Smooth muscle cell (in vitro differentiated cells): ENCODE measurements at regions not wholly inside any gene's neighbourhood (a gene's known extent, or its start where the extent isn't known, plus 50 kb on each side); places are given as distances from the start of the nearest gene placed in this dataset.

ENCODE experiments used
- DNase-seq: peaks from one replicate; lab custom pipeline; 2025; ENCODE audit not compliant: unreplicated experiment; lab: John Stamatoyannopoulos, UW
- H2AFZ ChIP-seq: fragments of 200-600 bp; sonication (generic); 2 replicates; pipeline ENCODE4 v1.6.0; 2016; ENCODE audit warnings: antibody characterized with exemption, low read depth, mild to moderate bottlenecking
- H3F3A ChIP-seq: fragments of 200-600 bp; sonication (generic); 2 replicates; pipeline ENCODE4 v1.6.0; 2017; ENCODE audit warnings: antibody characterized with exemption, low read depth
- H3K27ac ChIP-seq: fragments of 200-600 bp; sonication (generic); 2 replicates; pipeline ENCODE4 v1.5.1; 2016; ENCODE audit warnings: low read depth, mild to moderate bottlenecking
- H3K27me3 ChIP-seq: fragments of 200-600 bp; sonication (generic); 2 replicates; pipeline ENCODE4 v1.6.1; 2016; ENCODE audit warnings: low read depth, mild to moderate bottlenecking
- H3K36me3 ChIP-seq: fragments of 200-600 bp; sonication (generic); 2 replicates; pipeline ENCODE4 v1.5.1; 2016; ENCODE audit warnings: low read depth
- H3K4me1 ChIP-seq: fragments of 200-600 bp; sonication (generic); 2 replicates; pipeline ENCODE4 v1.5.1; 2016; ENCODE audit warnings: low read depth
- H3K4me2 ChIP-seq: fragments of 200-600 bp; sonication (generic); 2 replicates; pipeline ENCODE4 v1.6.0; 2016; ENCODE audit warnings: mild to moderate bottlenecking
- H3K4me3 ChIP-seq: fragments of 200-600 bp; sonication (generic); 2 replicates; pipeline ENCODE4 v1.5.1; 2016; ENCODE audit warnings: mild to moderate bottlenecking
- H3K79me2 ChIP-seq: fragments of 200-600 bp; sonication (generic); 2 replicates; pipeline ENCODE4 v1.6.0; 2016; ENCODE audit warnings: low read depth, mild to moderate bottlenecking
- H3K9ac ChIP-seq: fragments of 200-600 bp; sonication (generic); 2 replicates; pipeline ENCODE4 v1.6.0; 2016; ENCODE audit warnings: low read depth
- H3K9me3 ChIP-seq: fragments of 200-600 bp; sonication (generic); replicated peaks from 2 replicates; pipeline ENCODE4 v1.5.1; 2016; ENCODE audit warnings: low read depth
- H4K20me1 ChIP-seq: fragments of 200-600 bp; sonication (generic); 2 replicates; pipeline ENCODE4 v1.6.0; 2016; ENCODE audit warnings: low read depth
- CTCF ChIP-seq: fragments of 200-600 bp; sonication (generic); IDR thresholded peaks from 2 replicates; pipeline ENCODE4 v1.5.1; 2017; ENCODE audit warnings: borderline replicate concordance, mild to moderate bottlenecking, antibody characterized with exemption; ENCODE audit not compliant: insufficient read depth, poor library complexity, severe bottlenecking
- WGBS: methylation state at CpG from one replicate; pipeline ENCODE4 v1.1.7; 2016; ENCODE audit warnings: low lambda C conversion rate; 5-methylcytosine and 5-hydroxymethylcytosine counted together

DNA sequence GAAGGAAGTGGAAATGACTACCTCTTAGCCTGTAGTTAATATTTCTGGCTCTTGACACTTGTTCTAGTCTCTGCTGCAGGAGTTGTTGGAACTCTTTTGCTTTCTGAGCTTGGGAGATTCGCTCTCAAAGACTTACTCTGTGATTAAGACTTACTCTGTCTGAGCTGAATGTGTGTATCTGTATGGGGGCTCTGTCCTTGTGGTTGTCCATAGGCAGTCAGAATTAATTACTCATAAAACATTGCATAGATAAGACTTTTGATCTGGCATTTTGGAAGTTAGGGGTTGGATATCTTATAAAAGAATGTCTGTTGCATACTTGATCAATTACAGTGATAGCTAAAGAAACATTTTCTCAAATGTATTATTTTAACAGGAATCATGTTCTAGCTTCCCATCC is 199.2 kb upstream of the KIAA1217 start:
- H3K36me3 ChIP-seq = no peaks in the 10 kb centered on the region
- no peak overlapping the region for H3K4me3 ChIP-seq
- no peak overlapping the region for H2AFZ ChIP-seq
- peak overlapping the region; percentile 51 for H3K4me2 ChIP-seq
- DNase-seq = no peak
- no peaks in the 10 kb centered on the region for H3F3A ChIP-seq
- H3K27ac ChIP-seq = peak overlapping the region; percentile 79
- H3K9me3 ChIP-seq = no peaks in the 10 kb centered on the region
- TF ChIP-seq CTCF = no peak
- no peaks in the 10 kb centered on the region for H4K20me1 ChIP-seq
- WGBS = 65% methylated on average over 1 of the region's 1 CpG
- H3K9ac ChIP-seq = no peak overlapping the region
- H3K4me1 ChIP-seq = peaks cover 16% of the 10 kb centered on the region
- no peaks in the 10 kb centered on the region for H3K79me2 ChIP-seq
- H3K27me3 ChIP-seq = no peaks in the 10 kb centered on the region

GRCh38 chr10:24010436-24010970 is 198.4 kb upstream of the KIAA1217 start:
- no peak for TF ChIP-seq CTCF
- Histone ChIP-seq H3K27me3 (no peaks in the 10 kb centered on the region), H3K4me2 (no peak overlapping the region), H3F3A (no peaks in the 10 kb centered on the region), H3K9ac (no peak overlapping the region), H4K20me1 (no peaks in the 10 kb centered on the region), H2AFZ (no peak overlapping the region), H3K4me3 (no peak overlapping the region), H3K36me3 (no peaks in the 10 kb centered on the region), H3K27ac (no peak overlapping the region), H3K9me3 (no peaks in the 10 kb centered on the region), H3K4me1 (peaks cover 16% of the 10 kb centered on the region), H3K79me2 (no peaks in the 10 kb centered on the region)
- DNase-seq = no peak
- 69% methylated on average over 4 of the region's 4 CpGs for WGBS

DNA sequence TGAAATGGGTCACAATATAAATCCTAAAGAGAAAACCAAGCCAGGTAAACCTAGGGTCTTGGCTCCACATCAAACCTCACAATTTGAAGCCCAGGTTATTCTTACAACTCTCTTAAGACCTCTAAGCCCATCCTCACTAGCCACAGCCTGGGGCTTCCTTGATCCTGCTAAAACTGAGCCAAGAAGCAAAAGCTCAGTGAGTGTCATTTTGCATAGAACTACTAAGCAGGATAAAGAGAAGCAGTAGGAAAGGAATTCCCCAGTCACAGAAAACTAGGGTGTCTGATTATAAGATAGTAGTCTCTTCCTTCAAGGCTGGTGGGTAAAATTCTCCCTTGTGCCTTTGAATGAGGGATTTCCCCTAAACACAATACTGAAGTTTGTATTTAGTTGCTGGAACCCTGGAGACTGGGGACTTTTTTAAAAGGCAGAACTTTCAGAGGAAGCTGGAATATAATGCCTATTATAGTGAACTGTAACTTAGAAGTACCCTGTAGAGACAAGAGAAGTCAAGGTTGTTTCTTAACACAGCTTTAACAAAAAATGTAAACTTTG is 196.6 kb upstream of the KIAA1217 start:
- H2AFZ ChIP-seq = no peak overlapping the region
- no peaks in the 10 kb centered on the region for H3K9me3 ChIP-seq
- H3K27me3 ChIP-seq = no peaks in the 10 kb centered on the region
- no peaks in the 10 kb centered on the region for H4K20me1 ChIP-seq
- TF ChIP-seq CTCF = no peak
- H3F3A ChIP-seq = no peaks in the 10 kb centered on the region
- H3K79me2 ChIP-seq = no peaks in the 10 kb centered on the region
- peaks cover 16% of the 10 kb centered on the region for H3K4me1 ChIP-seq
- no peak overlapping the region for H3K4me2 ChIP-seq
- H3K36me3 ChIP-seq = no peaks in the 10 kb centered on the region
- DNase-seq = no peak
- H3K4me3 ChIP-seq = no peak overlapping the region
- H3K27ac ChIP-seq = no peak overlapping the region
- no peak overlapping the region for H3K9ac ChIP-seq

GRCh38 chr10:24027107-24027506 is 181.8 kb upstream of the KIAA1217 start:
- 97% methylated on average over 1 of the region's 1 CpG for WGBS
- TF ChIP-seq CTCF = no peak
- H3K36me3 ChIP-seq = no peaks in the 10 kb centered on the region

More at GRCh38 chr10:24027107-24027506, 181.8 kb upstream of the KIAA1217 start:
- H3K9ac ChIP-seq = no peak overlapping the region
- H3K9me3 ChIP-seq = no peaks in the 10 kb centered on the region
- H3F3A ChIP-seq = no peaks in the 10 kb centered on the region
- H3K4me2 ChIP-seq = no peak overlapping the region
- no peak overlapping the region for H3K27ac ChIP-seq
- H3K79me2 ChIP-seq = no peaks in the 10 kb centered on the region
- DNase-seq = no peak
- H3K4me1 ChIP-seq = no peaks in the 10 kb centered on the region
- H2AFZ ChIP-seq = no peak overlapping the region
- H3K27me3 ChIP-seq = no peaks in the 10 kb centered on the region
- no peaks in the 10 kb centered on the region for H4K20me1 ChIP-seq
- no peak overlapping the region for H3K4me3 ChIP-seq
